Transverse colon (tissue), 4 donors: ENCODE measurements at regions not wholly inside any gene's neighbourhood (a gene's known extent, or its start where the extent isn't known, plus 50 kb on each side); places are given as distances from the start of the nearest gene placed in this dataset.

ENCODE experiments used
- DNase-seq: peaks from one replicate; pipeline ENCODE4 v3.0.0-alpha.2; 2019
- H3K27ac ChIP-seq, 4 donors: fragments of 200-600 bp; sonication (generic); 2 replicates each; pipeline ENCODE4 v1.5.1; 2016 to 2018; ENCODE audit warnings: inconsistent platforms in 4 of 4
- H3K27me3 ChIP-seq: fragments of 200-600 bp; sonication (generic); 2 replicates; pipeline ENCODE4 v1.5.1; 2017; ENCODE audit warnings: inconsistent platforms
- H3K36me3 ChIP-seq, 4 donors: fragments of 200-600 bp; sonication (generic); 2 replicates each; pipeline ENCODE4 v1.5.1; 2017 to 2019; ENCODE audit warnings: inconsistent platforms in 4 of 4
- H3K4me1 ChIP-seq, 4 donors: fragments of 200-600 bp; sonication (generic); 2 replicates each; pipeline ENCODE4 v1.5.1; 2017 to 2020; ENCODE audit warnings: inconsistent platforms in 4 of 4
- H3K4me3 ChIP-seq, 4 donors: fragments of 200-600 bp; sonication (generic); 1 replicate in 1 of 4; 2 replicates in 3 of 4; pipeline versions ENCODE4 v1.5.1 to v1.6.1; 2017 to 2019; ENCODE audit warnings: inconsistent platforms in 4 of 4
- H3K9me3 ChIP-seq, 2 donors: fragments of 200-600 bp; sonication (generic); 2 replicates each; pipeline ENCODE4 v1.5.1; 2017 to 2019; ENCODE audit warnings: inconsistent platforms in 2 of 2
- CTCF ChIP-seq, 5 experiments: fragments of 200-600 bp in 3 of 5; fragments of 450-650 bp in 2 of 5; sonication (generic) in 3 of 5; IDR thresholded peaks; 1 replicate in 2 of 5; 2 replicates in 3 of 5; pipeline ENCODE4 v1.5.1; 2016 to 2017; ENCODE audit warnings: antibody characterized with exemption in 5 of 5, inconsistent platforms in 3 of 5, mild to moderate bottlenecking in 2 of 5, moderate library complexity in 1 of 5
- EP300 ChIP-seq: sonication (generic); formaldehyde crosslinking; IDR thresholded peaks from one replicate; pipeline ENCODE4 v1.6.1; 2017; ENCODE audit warnings: antibody characterized with exemption, low read depth
- POLR2A ChIP-seq: fragments of 450-650 bp; IDR thresholded peaks from one replicate; pipeline ENCODE4 v1.6.1; 2016; ENCODE audit warnings: antibody characterized with exemption, mild to moderate bottlenecking, moderate library complexity
- POLR2AphosphoS5 ChIP-seq, 3 donors: sonication (generic); formaldehyde crosslinking; IDR thresholded peaks; one replicate each; pipeline ENCODE4 v1.6.1; 2016; ENCODE audit warnings: antibody characterized with exemption in 3 of 3
- WGBS, 2 donors: methylation state at CpG; one replicate each; pipeline ENCODE4 v1.1.5; 2018; ENCODE audit warnings: low coverage in 1 of 2; 5-methylcytosine and 5-hydroxymethylcytosine counted together
- in situ Hi-C, 4 donors: fragments of 200-750 bp; cut with MboI; loops; one replicate each; pipeline versions ENCODE4 v1.15.0 to v1.15.1; 2017; ENCODE audit warnings: low sequenced_read_pairs in 3 of 4, low pct_ligation_motif_present in 1 of 4, low pct_unique_long_range_greater_than_20kb in 1 of 4
- intact Hi-C: fragments of 100-400 bp; cut with DNase I; formaldehyde crosslinking; loops from one replicate; pipeline ENCODE4 v1.15.1; 2023; ENCODE audit warnings: low total_unique reads

GRCh38 chr4:14076776-14077175, 449.3 kb upstream of the BOD1L1 start:
- intact Hi-C loops (no loop called here), in situ Hi-C loops (no loop called here)
- no peak for TF ChIP-seq POLR2AphosphoS5 (IDR thresholded peaks at IDR 0.05)
- TF ChIP-seq EP300 = no peak
- no peak for TF ChIP-seq CTCF (IDR thresholded peaks at IDR 0.05)
- no peak for TF ChIP-seq POLR2A
- Histone ChIP-seq H3K4me3 (no peak overlapping the region), H3K36me3 (no peaks in the 10 kb centered on the region), H3K4me1 (no peaks in the 10 kb centered on the region), H3K9me3 (peaks cover 11 to 16% of the 10 kb centered on the region in 2 donors), H3K27ac (no peak overlapping the region), H3K27me3 (no peaks in the 10 kb centered on the region)
- WGBS, 2 donors = 62 to 79% methylated on average over 3 of the region's 3 CpGs
- no peak for DNase-seq

GRCh38 chr4:14078326-14078725, 450.8 kb upstream of the BOD1L1 start:
- no peaks in the 10 kb centered on the region for H3K4me1 ChIP-seq
- H3K9me3 ChIP-seq = peaks cover 0 to 2% of the 10 kb centered on the region in 2 donors
- TF ChIP-seq EP300 (no peak), POLR2A (no peak), CTCF (IDR thresholded peaks at IDR 0.05) (no peak), POLR2AphosphoS5 (IDR thresholded peaks at IDR 0.05) (no peak)
- in situ Hi-C loops (no loop called here), intact Hi-C loops (no loop called here)
- no peak overlapping the region for H3K4me3 ChIP-seq
- WGBS, 2 donors = 83 to 85% methylated on average over 3 of the region's 3 CpGs
- H3K27ac ChIP-seq = no peak overlapping the region
- H3K27me3 ChIP-seq = no peaks in the 10 kb centered on the region
- no peak for DNase-seq
- H3K36me3 ChIP-seq = no peaks in the 10 kb centered on the region

GRCh38 chr4:14079601-14080000, 452.1 kb upstream of the BOD1L1 start:
- TF ChIP-seq POLR2A (no peak), POLR2AphosphoS5 (IDR thresholded peaks at IDR 0.05) (no peak), EP300 (no peak), CTCF (IDR thresholded peaks at IDR 0.05) (no peak)
- Histone ChIP-seq H3K4me3 (no peak overlapping the region), H3K36me3 (no peaks in the 10 kb centered on the region), H3K27ac (no peak overlapping the region), H3K9me3 (no peaks in the 10 kb centered on the region), H3K27me3 (no peaks in the 10 kb centered on the region), H3K4me1 (no peaks in the 10 kb centered on the region)
- in situ Hi-C loops = no loop called here
- 78 to 83% methylated on average over 1 of the region's 1 CpG for WGBS, 2 donors
- intact Hi-C loops = no loop called here
- no peak for DNase-seq

GRCh38 chr4:14083150-14083549, 455.6 kb upstream of the BOD1L1 start:
- no peaks in the 10 kb centered on the region for H3K4me1 ChIP-seq
- H3K36me3 ChIP-seq = no peaks in the 10 kb centered on the region
- H3K4me3 ChIP-seq = no peak overlapping the region
- no peak for DNase-seq
- no peaks in the 10 kb centered on the region for H3K27me3 ChIP-seq
- intact Hi-C loops = no loop called here
- in situ Hi-C loops = no loop called here
- no peak for TF ChIP-seq POLR2A
- TF ChIP-seq POLR2AphosphoS5 (IDR thresholded peaks at IDR 0.05) = no peak
- no peak for TF ChIP-seq CTCF (IDR thresholded peaks at IDR 0.05)
- no peaks in the 10 kb centered on the region for H3K9me3 ChIP-seq
- WGBS, 2 donors = 54 to 75% methylated on average over 3 of the region's 3 CpGs
- no peak overlapping the region for H3K27ac ChIP-seq
